Heart left ventricle (tissue), 13 donors: ENCODE measurements at regions not wholly inside any gene's neighbourhood (a gene's known extent, or its start where the extent isn't known, plus 50 kb on each side); places are given as distances from the start of the nearest gene placed in this dataset.

Experiments used
- POLR2A ChIP-seq, 2 donors: fragments of 450-650 bp; IDR thresholded peaks; one replicate each; pipeline ENCODE4 v1.6.1; 2017; ENCODE audit warnings: antibody characterized with exemption in 2 of 2, mild to moderate bottlenecking in 2 of 2, moderate library complexity in 2 of 2
- TF ChIP-seq, protein P1 (sequence below), 12 donors: fragments of 200-600 bp; sonication (generic) in 4 of 12; IDR thresholded peaks; one replicate each; pipeline versions ENCODE4 v1.5.0 to v1.8.0; 2018 to 2022; ENCODE audit warnings: antibody characterized with exemption in 12 of 12, mild to moderate bottlenecking in 5 of 12
- donor health status: ischemic (EF 13 %, LVEDD 7.1; RV severe dilation, severe dysfunction).
- donor health status: DM: no; HTN: yes; CAD: no.
- donor health status: DM: no; HTN: no; CAD: no.
- donor health status: ischemic (EF 25% LVEDD 6.9; RV normal size, moderate dysfunction).
- donor health status: ischemic (EF 25% LVEDD 5.7; RV mildly dilated, moderate dysfunction).
- donor health status: ischemic (EF 35%, LVEDD 5.7; RV mildly dilated, moderate dysfunction).
- donor health status: nonischemic (EF 11% LVEDD 7.7; RV severe dilation, severe dysfunction).
- donor health status: DM: yes; HTN: yes; CAD: no.
- donor health status: PGD.
- donor health status: ischemic (EF 29% LVEDD 5.4; RV normal size, mild dysfunction).
- donor health status: nonischemic (EF 23%, LVEDD 6.1; RV moderate dilation, normal function).

GRCh38 chr7:24361001-24361400 is 77.0 kb downstream of the NPY start:
- TF ChIP-seq, protein P1, sequence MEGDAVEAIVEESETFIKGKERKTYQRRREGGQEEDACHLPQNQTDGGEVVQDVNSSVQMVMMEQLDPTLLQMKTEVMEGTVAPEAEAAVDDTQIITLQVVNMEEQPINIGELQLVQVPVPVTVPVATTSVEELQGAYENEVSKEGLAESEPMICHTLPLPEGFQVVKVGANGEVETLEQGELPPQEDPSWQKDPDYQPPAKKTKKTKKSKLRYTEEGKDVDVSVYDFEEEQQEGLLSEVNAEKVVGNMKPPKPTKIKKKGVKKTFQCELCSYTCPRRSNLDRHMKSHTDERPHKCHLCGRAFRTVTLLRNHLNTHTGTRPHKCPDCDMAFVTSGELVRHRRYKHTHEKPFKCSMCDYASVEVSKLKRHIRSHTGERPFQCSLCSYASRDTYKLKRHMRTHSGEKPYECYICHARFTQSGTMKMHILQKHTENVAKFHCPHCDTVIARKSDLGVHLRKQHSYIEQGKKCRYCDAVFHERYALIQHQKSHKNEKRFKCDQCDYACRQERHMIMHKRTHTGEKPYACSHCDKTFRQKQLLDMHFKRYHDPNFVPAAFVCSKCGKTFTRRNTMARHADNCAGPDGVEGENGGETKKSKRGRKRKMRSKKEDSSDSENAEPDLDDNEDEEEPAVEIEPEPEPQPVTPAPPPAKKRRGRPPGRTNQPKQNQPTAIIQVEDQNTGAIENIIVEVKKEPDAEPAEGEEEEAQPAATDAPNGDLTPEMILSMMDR (IDR thresholded peaks at IDR 0.05), result no peak
- no peak for TF ChIP-seq POLR2A (IDR thresholded peaks at IDR 0.05)
